IMR-90 (cell line): ENCODE measurements at regions not wholly inside any gene's neighbourhood (a gene's known extent, or its start where the extent isn't known, plus 50 kb on each side); places are given as distances from the start of the nearest gene placed in this dataset.

Experiments used
- ATAC-seq: fragments of 200-7000 bp; cut with Tn5 transposase; 2 replicates; pipeline ENCODE4 v1.9.1; 2020; ENCODE audit warnings: low read depth, mild to moderate bottlenecking, moderate library complexity
- BruUV-seq: library from RNA; stranded (reverse); fragments of 400-500 nt; replicated peaks from 2 replicates; lab custom pipeline; 2021; lab: Mats Ljungman, UMichigan
- CTCF ChIA-PET: fragments of 300-600 bp; formaldehyde crosslinking; extraction: SDS; loops from one replicate; lab custom pipeline; 2021; ENCODE audit warnings: antibody characterized with exemption; lab: Yijun Ruan, JAX
- POLR2A ChIA-PET: fragments of 300-600 bp; sonication (Branson Sonifier 250); formaldehyde crosslinking; loops from one replicate; lab custom pipeline; 2022; ENCODE audit warnings: antibody characterized with exemption; ENCODE audit not compliant: unreplicated experiment; lab: Charles Lee
- DNase-seq: peaks from one replicate; pipeline ENCODE4 v3.0.0; 2013
- H2AFZ ChIP-seq: replicated peaks from 2 replicates; pipeline ENCODE3; 2013; ENCODE audit warnings: low read length, mild to moderate bottlenecking; ENCODE audit not compliant: poor library complexity
- H2AK5ac ChIP-seq: 2 replicates; pipeline ENCODE4 v1.6.1; 2013; ENCODE audit warnings: low read depth, low read length, inconsistent platforms
- H2AK9ac ChIP-seq: replicated peaks from 2 replicates; pipeline ENCODE3; 2013; ENCODE audit warnings: mild to moderate bottlenecking, low read depth, low read length, moderate library complexity; ENCODE audit not compliant: poor library complexity
- H2BK120ac ChIP-seq: 2 replicates; pipeline ENCODE4 v1.6.1; 2013; ENCODE audit warnings: low read depth, low read length, inconsistent platforms
- H2BK15ac ChIP-seq: 3 replicates; pipeline ENCODE4 v1.6.1; 2013; ENCODE audit warnings: low read depth, low read length, inconsistent platforms
- H2BK20ac ChIP-seq: 2 replicates; pipeline ENCODE4 v1.6.1; 2013; ENCODE audit warnings: low read depth, mild to moderate bottlenecking, inconsistent platforms, low read length, moderate library complexity
- H2BK5ac ChIP-seq: 2 replicates; pipeline ENCODE4 v1.6.1; 2013; ENCODE audit warnings: mild to moderate bottlenecking, low read depth, low read length, inconsistent platforms; ENCODE audit not compliant: poor library complexity, severe bottlenecking
- H3K14ac ChIP-seq: replicated peaks from 2 replicates; pipeline ENCODE4 v1.6.1; 2013; ENCODE audit warnings: low read depth, low read length, inconsistent platforms
- H3K18ac ChIP-seq: 2 replicates; pipeline ENCODE4 v1.6.1; 2013; ENCODE audit warnings: low read depth, low read length, control low read depth
- H3K23ac ChIP-seq: 2 replicates; pipeline ENCODE4 v1.6.1; 2013; ENCODE audit warnings: low read depth, low read length, inconsistent platforms
- H3K27ac ChIP-seq: 2 replicates; pipeline ENCODE4 v1.5.1; 2013; ENCODE audit warnings: mild to moderate bottlenecking, control low read depth, low read length; ENCODE audit not compliant: insufficient read depth
- H3K27me3 ChIP-seq: 2 replicates; pipeline ENCODE4 v1.6.1; 2013; ENCODE audit warnings: low read length; ENCODE audit not compliant: control insufficient read depth, insufficient read depth
- H3K36me3 ChIP-seq: 2 replicates; pipeline ENCODE4 v1.6.1; 2013; ENCODE audit warnings: low read length, mixed read lengths; ENCODE audit not compliant: control insufficient read depth, insufficient read depth
- H3K4ac ChIP-seq: 2 replicates; pipeline ENCODE4 v1.6.1; 2013; ENCODE audit warnings: low read depth, low read length, inconsistent platforms
- H3K4me1 ChIP-seq: 2 replicates; pipeline ENCODE4 v1.6.1; 2013; ENCODE audit warnings: low read length, mixed read lengths; ENCODE audit not compliant: control insufficient read depth, insufficient read depth
- H3K4me2 ChIP-seq: 2 replicates; pipeline ENCODE4 v1.6.1; 2013; ENCODE audit warnings: low read depth, mild to moderate bottlenecking, control low read depth, low read length, moderate library complexity
- H3K4me3 ChIP-seq: 2 replicates; pipeline ENCODE4 v1.5.1; 2013; ENCODE audit warnings: low read depth, mild to moderate bottlenecking, control low read depth, low read length, moderate library complexity; ENCODE audit not compliant: insufficient read depth
- H3K56ac ChIP-seq: 2 replicates; pipeline ENCODE4 v1.6.1; 2013; ENCODE audit warnings: low read length, inconsistent platforms; ENCODE audit not compliant: insufficient read depth; ENCODE audit errors: extremely low read depth
- H3K79me1 ChIP-seq, 2 experiments: 2 replicates each; pipeline ENCODE4 v1.6.1; 2013; ENCODE audit warnings: low read length in 2 of 2, inconsistent platforms in 1 of 2, low read depth in 1 of 2
- H3K9ac ChIP-seq: 2 replicates; pipeline ENCODE4 v1.6.1; 2013; ENCODE audit warnings: low read depth, low read length, control low read depth
- H3K9me1 ChIP-seq: 2 replicates; pipeline ENCODE4 v1.6.1; 2013; ENCODE audit warnings: low read length, inconsistent platforms; ENCODE audit not compliant: insufficient read depth
- H3K9me3 ChIP-seq: 2 replicates; pipeline ENCODE4 v1.6.1; 2013; ENCODE audit warnings: low read length; ENCODE audit not compliant: control insufficient read depth, insufficient read depth
- H4K20me1 ChIP-seq: 2 replicates; pipeline ENCODE4 v1.6.1; 2013; ENCODE audit warnings: low read length, inconsistent platforms; ENCODE audit not compliant: insufficient read depth
- H4K5ac ChIP-seq: 2 replicates; pipeline ENCODE4 v1.6.1; 2013; ENCODE audit warnings: mild to moderate bottlenecking, low read depth, low read length, control low read depth
- H4K8ac ChIP-seq, 2 experiments: 2 replicates each; pipeline ENCODE4 v1.6.1; 2013; ENCODE audit warnings: low read depth in 2 of 2, low read length in 2 of 2, control low read depth in 1 of 2, inconsistent platforms in 1 of 2
- H4K91ac ChIP-seq: 2 replicates; pipeline ENCODE4 v1.6.1; 2013; ENCODE audit warnings: low read depth, low read length, inconsistent platforms; ENCODE audit not compliant: insufficient read depth
- BHLHE40 ChIP-seq: fragments of 150-350 bp; IDR thresholded peaks from 2 replicates; pipeline ENCODE4 v1.6.1; 2016; ENCODE audit warnings: mild to moderate bottlenecking, low read depth, low read length
- CHD1 ChIP-seq: IDR thresholded peaks from 2 replicates; pipeline ENCODE4 v1.6.1; 2012; ENCODE audit warnings: low read depth, low read length, improper control_type of control experiment
- ELK1 ChIP-seq: fragments of 150-350 bp; IDR thresholded peaks from 2 replicates; pipeline ENCODE4 v1.6.1; 2016; ENCODE audit warnings: low read depth, mild to moderate bottlenecking, low read length, moderate library complexity, borderline replicate concordance
- FOS ChIP-seq: fragments of 150-350 bp; IDR thresholded peaks from 2 replicates; pipeline ENCODE4 v1.6.1; 2016; ENCODE audit warnings: low read depth, low read length
- MAFK ChIP-seq: IDR thresholded peaks from 2 replicates; pipeline ENCODE4 v1.6.1; 2012; ENCODE audit warnings: low read depth, low read length, improper control_type of control experiment
- MAZ ChIP-seq: IDR thresholded peaks from 2 replicates; pipeline ENCODE4 v1.6.1; 2012; ENCODE audit warnings: low read depth, mild to moderate bottlenecking, low read length, improper control_type of control experiment, moderate library complexity, borderline replicate concordance
- MXI1 ChIP-seq: IDR thresholded peaks from 2 replicates; pipeline ENCODE4 v1.6.1; 2012; ENCODE audit warnings: low read depth, mild to moderate bottlenecking, low read length, moderate library complexity, borderline replicate concordance
- NFE2L2 ChIP-seq: fragments of 150-350 bp; IDR thresholded peaks from 2 replicates; pipeline ENCODE4 v1.6.1; 2016; ENCODE audit warnings: low read depth, mild to moderate bottlenecking, low read length
- POLR2A ChIP-seq: IDR thresholded peaks from 2 replicates; pipeline ENCODE4 v1.6.1; 2012; ENCODE audit warnings: mild to moderate bottlenecking, low read depth, low read length
- RAD21 ChIP-seq: IDR thresholded peaks from 2 replicates; pipeline ENCODE4 v1.6.1; 2012; ENCODE audit warnings: low read length, improper control_type of control experiment
- RCOR1 ChIP-seq: IDR thresholded peaks from 2 replicates; pipeline ENCODE4 v1.6.1; 2012; ENCODE audit warnings: mild to moderate bottlenecking, low read length, improper control_type of control experiment; ENCODE audit not compliant: insufficient replicate concordance
- RFX5 ChIP-seq: IDR thresholded peaks from 2 replicates; pipeline ENCODE4 v1.8.0; 2012; ENCODE audit warnings: low read depth, mild to moderate bottlenecking, low read length, moderate library complexity
- SMC3 ChIP-seq: fragments of 150-350 bp; IDR thresholded peaks from 2 replicates; pipeline ENCODE4 v1.6.1; 2016; ENCODE audit warnings: low read depth, mild to moderate bottlenecking, antibody characterized with exemption, low read length, moderate library complexity
- USF2 ChIP-seq: fragments of 150-350 bp; IDR thresholded peaks from 2 replicates; pipeline ENCODE4 v1.6.1; 2017; ENCODE audit warnings: mild to moderate bottlenecking, antibody characterized with exemption, low read length, low read depth
- WGBS, 2 experiments: methylation state at CpG; one replicate each; pipeline versions ENCODE4 v1.1.5 to v1.1.7; 2013; ENCODE audit warnings: missing lambda C conversion rate in 2 of 2; ENCODE audit not compliant: insufficient read length in 1 of 2; ENCODE audit errors: extremely low coverage in 2 of 2; 5-methylcytosine and 5-hydroxymethylcytosine counted together
- dilution Hi-C: fragments of 300-500 bp; cut with HindIII; formaldehyde crosslinking; loops from one replicate; pipeline ENCODE4 v1.14.3; 2018; ENCODE audit warnings: low sequenced_read_pairs; ENCODE audit not compliant: unreplicated experiment
- in situ Hi-C: fragments of 300-500 bp; cut with MboI; formaldehyde crosslinking; loops from 3 replicates; pipeline ENCODE4 v1.14.3; 2019; ENCODE audit warnings: low sequenced_read_pairs, inconsistent platforms, mixed read lengths
- intact Hi-C: fragments of 100-400 bp; cut with micrococcal nuclease; formaldehyde crosslinking; loops from 2 replicates; pipeline ENCODE4 v1.10.0; 2022
- TF ChIP-seq, protein P1 (sequence below): conservative IDR thresholded peaks from 2 replicates; pipeline ENCODE4 v1.5.1; 2012; ENCODE audit warnings: mild to moderate bottlenecking, low read depth, low read length, improper control_type of control experiment

DNA sequence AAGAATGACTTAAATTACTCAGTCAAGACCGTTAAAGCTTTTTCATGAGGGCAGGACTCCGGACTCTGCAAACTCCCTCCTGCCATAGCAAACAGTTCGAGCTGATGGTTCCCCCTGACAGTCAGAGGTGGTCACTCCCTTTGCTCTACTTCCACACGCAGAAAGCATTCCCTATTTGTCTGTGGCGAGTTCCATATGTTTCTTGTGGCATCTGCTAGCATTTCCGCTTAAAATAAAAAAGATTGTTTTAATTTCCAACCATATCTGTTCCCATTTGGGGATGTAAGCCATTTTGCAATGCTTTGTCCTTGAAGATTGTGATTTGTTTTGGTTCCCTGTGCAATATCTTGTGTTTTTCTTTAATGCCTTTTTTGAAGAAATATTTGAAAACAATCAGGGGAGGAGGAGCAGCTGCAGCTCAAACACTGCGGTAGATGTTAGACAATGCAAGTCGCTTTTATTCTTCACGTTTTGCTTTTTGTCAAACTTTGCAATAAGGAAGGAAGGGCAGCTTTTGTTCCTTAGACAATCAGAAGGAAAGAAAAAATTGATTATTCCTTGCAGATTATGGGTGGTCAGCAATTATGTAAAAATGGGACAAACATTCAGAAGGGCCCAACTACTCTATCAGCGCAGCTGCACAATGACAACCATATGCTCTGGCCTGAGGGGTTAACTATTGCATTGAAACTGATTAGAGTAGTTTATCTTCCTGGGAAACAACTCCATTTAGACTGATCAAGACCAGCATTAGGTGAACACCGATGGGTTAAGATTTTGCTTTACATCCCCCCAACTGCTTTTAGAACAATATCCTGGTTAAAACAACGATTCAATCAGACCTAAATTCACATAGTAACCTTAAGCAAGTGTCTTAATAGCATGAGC is 425.8 kb upstream of the NRP1 start:
- no peak overlapping the region for H4K91ac ChIP-seq
- H2BK20ac ChIP-seq: no peak overlapping the region
- no peak for ATAC-seq
- no TSS peak for BruUV-seq
- H3K27me3 ChIP-seq: peaks cover 3% of the 10 kb centered on the region; the same call in 1 of the 2 replicates
- H2BK120ac ChIP-seq: no peak overlapping the region
- DNase-seq: no peak
- H4K8ac ChIP-seq: no peak overlapping the region
- no peaks in the 10 kb centered on the region for H4K20me1 ChIP-seq
- H3K9me3 ChIP-seq: 0 out of 2 replicates have a peak, but pooled peaks cover 1% of the 10 kb centered on the region
- H3K4me1 ChIP-seq: no peaks in the 10 kb centered on the region
- no peak overlapping the region for H4K5ac ChIP-seq
- no peak overlapping the region for H3K14ac ChIP-seq
- no peaks in the 10 kb centered on the region for H3K79me1 ChIP-seq
- no peak overlapping the region for H3K18ac ChIP-seq
- H3K9me1 ChIP-seq: no peaks in the 10 kb centered on the region
- no peaks in the 10 kb centered on the region for H3K36me3 ChIP-seq
- intact Hi-C loops (no loop called here), in situ Hi-C loops (no loop called here), dilution Hi-C loops (no loop called here)
- peak overlapping the region; percentile 54 for H2AFZ ChIP-seq
- no peak overlapping the region for H2AK9ac ChIP-seq
- no peak overlapping the region for H2BK15ac ChIP-seq
- WGBS, 2 experiments: 76% methylated on average over 2 of the region's 12 CpGs; no CpG with 5 or more reads in 1 of the 2 experiments
- no peak overlapping the region for H2AK5ac ChIP-seq
- no peak overlapping the region for H3K9ac ChIP-seq
- no peak overlapping the region for H3K4ac ChIP-seq
- no peak overlapping the region for H3K4me2 ChIP-seq
- CTCF ChIA-PET: no interaction called here
- no peak overlapping the region for H2BK5ac ChIP-seq
- no peak overlapping the region for H3K4me3 ChIP-seq
- H3K23ac ChIP-seq: no peak overlapping the region
- no peak overlapping the region for H3K27ac ChIP-seq
- no peak overlapping the region for H3K56ac ChIP-seq
- POLR2A ChIA-PET: no interaction called here
- TF ChIP-seq CHD1 (no peak), FOS (no peak), MXI1 (no peak), ELK1 (no peak), SMC3 (no peak), RAD21 (no peak), RFX5 (no peak), RCOR1 (no peak), USF2 (no peak), NFE2L2 (no peak), MAZ (no peak), BHLHE40 (no peak), POLR2A (no peak), MAFK (no peak)
- TF ChIP-seq, protein P1, sequence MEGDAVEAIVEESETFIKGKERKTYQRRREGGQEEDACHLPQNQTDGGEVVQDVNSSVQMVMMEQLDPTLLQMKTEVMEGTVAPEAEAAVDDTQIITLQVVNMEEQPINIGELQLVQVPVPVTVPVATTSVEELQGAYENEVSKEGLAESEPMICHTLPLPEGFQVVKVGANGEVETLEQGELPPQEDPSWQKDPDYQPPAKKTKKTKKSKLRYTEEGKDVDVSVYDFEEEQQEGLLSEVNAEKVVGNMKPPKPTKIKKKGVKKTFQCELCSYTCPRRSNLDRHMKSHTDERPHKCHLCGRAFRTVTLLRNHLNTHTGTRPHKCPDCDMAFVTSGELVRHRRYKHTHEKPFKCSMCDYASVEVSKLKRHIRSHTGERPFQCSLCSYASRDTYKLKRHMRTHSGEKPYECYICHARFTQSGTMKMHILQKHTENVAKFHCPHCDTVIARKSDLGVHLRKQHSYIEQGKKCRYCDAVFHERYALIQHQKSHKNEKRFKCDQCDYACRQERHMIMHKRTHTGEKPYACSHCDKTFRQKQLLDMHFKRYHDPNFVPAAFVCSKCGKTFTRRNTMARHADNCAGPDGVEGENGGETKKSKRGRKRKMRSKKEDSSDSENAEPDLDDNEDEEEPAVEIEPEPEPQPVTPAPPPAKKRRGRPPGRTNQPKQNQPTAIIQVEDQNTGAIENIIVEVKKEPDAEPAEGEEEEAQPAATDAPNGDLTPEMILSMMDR: no peak
